ENCODE measurements at regions not wholly inside any gene's neighbourhood (a gene's known extent, or its start where the extent isn't known, plus 50 kb on each side); places are given as distances from the start of the nearest gene placed in this dataset.

DNA sequence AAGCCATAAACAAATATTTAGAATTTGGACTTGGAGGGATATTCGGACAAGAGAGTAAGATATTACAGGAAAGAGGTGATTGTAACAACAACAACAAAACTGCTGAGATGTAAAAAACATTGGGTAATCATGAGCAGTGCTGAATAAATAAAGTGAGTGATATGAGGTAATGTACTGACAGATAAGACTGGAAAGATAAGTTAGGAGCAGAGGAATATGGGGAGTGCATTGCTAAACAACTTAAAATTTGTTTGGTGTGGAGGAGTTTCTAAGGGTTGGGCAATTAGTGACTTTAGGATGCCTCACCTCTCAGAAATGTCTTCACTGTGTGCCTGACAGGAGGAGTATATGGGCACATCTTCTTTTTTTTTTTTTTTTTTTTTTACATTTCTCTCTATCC lies 637.8 kb upstream of the GRIA3 start:
- TF ChIP-seq POLR2A (IDR thresholded peaks at IDR 0.05), result no peak
- TF ChIP-seq, protein P1, sequence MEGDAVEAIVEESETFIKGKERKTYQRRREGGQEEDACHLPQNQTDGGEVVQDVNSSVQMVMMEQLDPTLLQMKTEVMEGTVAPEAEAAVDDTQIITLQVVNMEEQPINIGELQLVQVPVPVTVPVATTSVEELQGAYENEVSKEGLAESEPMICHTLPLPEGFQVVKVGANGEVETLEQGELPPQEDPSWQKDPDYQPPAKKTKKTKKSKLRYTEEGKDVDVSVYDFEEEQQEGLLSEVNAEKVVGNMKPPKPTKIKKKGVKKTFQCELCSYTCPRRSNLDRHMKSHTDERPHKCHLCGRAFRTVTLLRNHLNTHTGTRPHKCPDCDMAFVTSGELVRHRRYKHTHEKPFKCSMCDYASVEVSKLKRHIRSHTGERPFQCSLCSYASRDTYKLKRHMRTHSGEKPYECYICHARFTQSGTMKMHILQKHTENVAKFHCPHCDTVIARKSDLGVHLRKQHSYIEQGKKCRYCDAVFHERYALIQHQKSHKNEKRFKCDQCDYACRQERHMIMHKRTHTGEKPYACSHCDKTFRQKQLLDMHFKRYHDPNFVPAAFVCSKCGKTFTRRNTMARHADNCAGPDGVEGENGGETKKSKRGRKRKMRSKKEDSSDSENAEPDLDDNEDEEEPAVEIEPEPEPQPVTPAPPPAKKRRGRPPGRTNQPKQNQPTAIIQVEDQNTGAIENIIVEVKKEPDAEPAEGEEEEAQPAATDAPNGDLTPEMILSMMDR (IDR thresholded peaks at IDR 0.05), result no peak
- no peak for TF ChIP-seq EP300 (IDR thresholded peaks at IDR 0.05)

All from ovary (tissue), 3 donors.